Endothelial cell of umbilical vein (primary cell): ENCODE measurements at regions not wholly inside any gene's neighbourhood (a gene's known extent, or its start where the extent isn't known, plus 50 kb on each side); places are given as distances from the start of the nearest gene placed in this dataset.
"Not testable (repeated sequence)": the region's sequence is repeated elsewhere in the genome, so short reads cannot be mapped to it uniquely, and the experiment has no call there.

ENCODE experiments used
- BruUV-seq: library from RNA; stranded (reverse); fragments of 400-500 nt; replicated peaks from 2 replicates; lab custom pipeline; 2021; lab: Mats Ljungman, UMichigan
- CTCF ChIA-PET: fragments of 300-600, 350-600 bp; sonication (Branson Sonifier 250); formaldehyde crosslinking; loops from one replicate; lab custom pipeline; 2021; ENCODE audit warnings: antibody characterized with exemption, inconsistent platforms; lab: Charles Lee
- POLR2A ChIA-PET: fragments of 300-600, 350-600 bp; sonication (Branson Sonifier 250); formaldehyde crosslinking; loops from one replicate; lab custom pipeline; 2021; ENCODE audit warnings: antibody characterized with exemption, inconsistent platforms; lab: Charles Lee
- DNase-seq: peaks from one replicate; pipeline ENCODE4 v3.0.0-alpha.2; 2011; ENCODE audit warnings: low read depth, low spot score
- FAIRE-seq: peaks from 2 replicates; lab custom pipeline; 2011; peaks lifted over from hg19 to GRCh38; lab: Jason Lieb, UNC
- H2AFZ ChIP-seq: 2 replicates; pipeline ENCODE4 v1.6.0; 2012; ENCODE audit warnings: low read depth, low read length, control low read depth, inconsistent platforms
- H3K27ac ChIP-seq: 2 replicates; pipeline ENCODE4 v1.5.1; 2011; ENCODE audit warnings: low read depth, mild to moderate bottlenecking, control low read depth, low read length, moderate library complexity; ENCODE audit not compliant: insufficient read depth
- H3K27me3 ChIP-seq, 2 experiments: 2 replicates each; pipeline versions ENCODE4 v1.6.0 to v1.6.1; 2011; ENCODE audit warnings: low read length in 2 of 2, mixed read lengths in 1 of 2; ENCODE audit not compliant: control insufficient read depth in 2 of 2, insufficient read depth in 2 of 2
- H3K36me3 ChIP-seq, 2 experiments: 2 replicates in 1 of 2; 3 replicates in 1 of 2; pipeline ENCODE4 v1.5.1; 2011; ENCODE audit warnings: low read length in 2 of 2, mild to moderate bottlenecking in 1 of 2, moderate library complexity in 1 of 2; ENCODE audit not compliant: control insufficient read depth in 2 of 2, insufficient read depth in 2 of 2; ENCODE audit errors: extremely low read depth in 1 of 2
- H3K4me1 ChIP-seq: 3 replicates; pipeline ENCODE4 v1.5.1; 2011; ENCODE audit warnings: mild to moderate bottlenecking, low read length; ENCODE audit not compliant: control insufficient read depth, insufficient read depth; ENCODE audit errors: extremely low read depth
- H3K4me2 ChIP-seq: 2 replicates; pipeline ENCODE4 v1.6.1; 2011; ENCODE audit warnings: low read length, control low read depth, mixed read lengths; ENCODE audit not compliant: insufficient read depth
- H3K4me3 ChIP-seq, 3 experiments: fragments of 200-600 bp in 1 of 3; sonication (generic), shearing (Covaris generic) in 1 of 3; replicated peaks in 1 of 3; 2 replicates each; pipeline ENCODE4 v1.5.1; 2011 to 2016; ENCODE audit warnings: control low read depth in 3 of 3, low read length in 3 of 3, mild to moderate bottlenecking in 2 of 3, inconsistent platforms in 1 of 3, low read depth in 1 of 3, moderate library complexity in 1 of 3; ENCODE audit not compliant: insufficient read depth in 1 of 3
- H3K79me2 ChIP-seq: 2 replicates; pipeline ENCODE4 v1.6.0; 2012; ENCODE audit warnings: low read length, inconsistent platforms; ENCODE audit not compliant: control insufficient read depth, insufficient read depth
- H3K9ac ChIP-seq: replicated peaks from 2 replicates; pipeline ENCODE3; 2011; ENCODE audit warnings: low read length, control low read depth; ENCODE audit not compliant: insufficient read depth; ENCODE audit errors: extremely low read depth
- H3K9me1 ChIP-seq: replicated peaks from 3 replicates; pipeline ENCODE4 v1.6.0; 2011; ENCODE audit warnings: mild to moderate bottlenecking, low read length; ENCODE audit not compliant: control insufficient read depth, insufficient read depth; ENCODE audit errors: extremely low read depth
- H3K9me3 ChIP-seq: replicated peaks from 2 replicates; pipeline ENCODE4 v1.5.1; 2012; ENCODE audit warnings: low read length, inconsistent platforms; ENCODE audit not compliant: control insufficient read depth, insufficient read depth
- H4K20me1 ChIP-seq: replicated peaks from 2 replicates; pipeline ENCODE3; 2011; ENCODE audit warnings: mild to moderate bottlenecking, low read length; ENCODE audit not compliant: control insufficient read depth, insufficient read depth; ENCODE audit errors: extremely low read depth
- EZH2 ChIP-seq: IDR thresholded peaks from 2 replicates; pipeline ENCODE4 v1.6.1; 2012; ENCODE audit warnings: borderline replicate concordance, low read depth, mild to moderate bottlenecking, moderate library complexity, low read length, inconsistent platforms; ENCODE audit not compliant: severe bottlenecking
- FOS ChIP-seq: IDR thresholded peaks from 2 replicates; pipeline ENCODE4 v1.6.1; 2011; ENCODE audit warnings: mild to moderate bottlenecking, low read length, moderate library complexity, borderline replicate concordance; ENCODE audit not compliant: insufficient read depth
- GATA2 ChIP-seq: IDR thresholded peaks from 2 replicates; pipeline ENCODE4 v1.7.0; 2011; ENCODE audit warnings: low read depth, mild to moderate bottlenecking, moderate library complexity, mixed read lengths, low read length; ENCODE audit not compliant: insufficient read length, insufficient read depth
- JUN ChIP-seq: IDR thresholded peaks from 2 replicates; pipeline ENCODE4 v1.6.1; 2011; ENCODE audit warnings: borderline replicate concordance, low read depth; ENCODE audit not compliant: insufficient read length, insufficient read depth
- MYC ChIP-seq: IDR thresholded peaks from one replicate; pipeline ENCODE4 v1.6.1; 2011; ENCODE audit warnings: mild to moderate bottlenecking, low read depth, low read length
- POLR2A ChIP-seq: IDR thresholded peaks from 2 replicates; pipeline ENCODE4 v1.6.1; 2012; ENCODE audit warnings: low read depth, mild to moderate bottlenecking, control low read depth, low read length
- POLR2AphosphoS5 ChIP-seq: IDR thresholded peaks from 2 replicates; pipeline ENCODE4 v1.6.1; 2012; ENCODE audit warnings: low read depth, mild to moderate bottlenecking, control low read depth, low read length, moderate library complexity; ENCODE audit not compliant: insufficient read depth
- dilution Hi-C: fragments of 300-500 bp; cut with MboI; formaldehyde crosslinking; loops from one replicate; pipeline ENCODE4 v1.15.0; 2019; ENCODE audit warnings: low sequenced_read_pairs; ENCODE audit not compliant: extremely low pct_ligation_motif_present
- intact Hi-C: fragments of 100-400 bp; cut with micrococcal nuclease; formaldehyde crosslinking; loops from one replicate; pipeline ENCODE4 v1.10.0; 2022
- TF ChIP-seq, protein P1 (sequence below): IDR thresholded peaks from 2 replicates; pipeline ENCODE4 v1.6.1; 2011; ENCODE audit not compliant: insufficient read depth, insufficient read length
- TF ChIP-seq, protein P2 (sequence below), 2 donors: IDR thresholded peaks; 1 replicate in 1 of 2; 2 replicates in 1 of 2; pipeline ENCODE4 v1.5.1; 2011; ENCODE audit warnings: low read length in 2 of 2, mild to moderate bottlenecking in 2 of 2, moderate library complexity in 2 of 2, control low read depth in 1 of 2, inconsistent platforms in 1 of 2, low read depth in 1 of 2; ENCODE audit not compliant: insufficient read depth in 1 of 2; ENCODE audit errors: extremely low read depth in 1 of 2

DNA sequence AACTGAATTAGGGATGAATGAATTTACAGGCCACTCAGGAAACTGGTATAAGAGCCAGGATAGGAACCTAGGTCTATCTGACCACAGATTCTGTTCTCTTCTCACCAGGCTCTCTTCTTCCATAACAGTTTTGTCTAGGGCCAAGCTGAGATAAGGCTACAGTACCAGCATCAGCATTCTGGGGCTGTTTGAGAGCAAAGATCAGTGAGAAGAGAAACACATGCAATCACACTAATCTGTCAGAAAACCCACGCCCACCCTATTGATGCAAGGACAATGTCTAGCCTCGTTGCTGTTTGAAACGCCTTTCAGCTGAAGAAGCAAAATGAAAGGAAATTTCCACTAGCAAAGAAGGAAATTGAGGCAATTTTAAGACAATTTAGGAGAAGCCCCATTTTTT, 137.7 kb downstream of the LCA5 start:
- Histone ChIP-seq H3K36me3 (no peaks in the 10 kb centered on the region), H3K79me2 (no peaks in the 10 kb centered on the region), H3K9ac (no peak overlapping the region), H4K20me1 (no peaks in the 10 kb centered on the region), H3K4me1 (no peaks in the 10 kb centered on the region), H3K27ac (no peak overlapping the region), H2AFZ (no peak overlapping the region), H3K4me3 (no peak overlapping the region), H3K9me3 (no peaks in the 10 kb centered on the region), H3K4me2 (no peak overlapping the region), H3K27me3 (no peaks in the 10 kb centered on the region), H3K9me1 (no peaks in the 10 kb centered on the region)
- intact Hi-C loops (no loop called here), dilution Hi-C loops (no loop called here)
- TF ChIP-seq EZH2 (no peak), JUN (no peak), MYC (no peak), POLR2A (no peak), FOS (no peak), GATA2 (no peak), POLR2AphosphoS5 (no peak)
- TF ChIP-seq, protein P1, sequence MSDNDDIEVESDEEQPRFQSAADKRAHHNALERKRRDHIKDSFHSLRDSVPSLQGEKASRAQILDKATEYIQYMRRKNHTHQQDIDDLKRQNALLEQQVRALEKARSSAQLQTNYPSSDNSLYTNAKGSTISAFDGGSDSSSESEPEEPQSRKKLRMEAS, result no peak
- TF ChIP-seq, protein P2, sequence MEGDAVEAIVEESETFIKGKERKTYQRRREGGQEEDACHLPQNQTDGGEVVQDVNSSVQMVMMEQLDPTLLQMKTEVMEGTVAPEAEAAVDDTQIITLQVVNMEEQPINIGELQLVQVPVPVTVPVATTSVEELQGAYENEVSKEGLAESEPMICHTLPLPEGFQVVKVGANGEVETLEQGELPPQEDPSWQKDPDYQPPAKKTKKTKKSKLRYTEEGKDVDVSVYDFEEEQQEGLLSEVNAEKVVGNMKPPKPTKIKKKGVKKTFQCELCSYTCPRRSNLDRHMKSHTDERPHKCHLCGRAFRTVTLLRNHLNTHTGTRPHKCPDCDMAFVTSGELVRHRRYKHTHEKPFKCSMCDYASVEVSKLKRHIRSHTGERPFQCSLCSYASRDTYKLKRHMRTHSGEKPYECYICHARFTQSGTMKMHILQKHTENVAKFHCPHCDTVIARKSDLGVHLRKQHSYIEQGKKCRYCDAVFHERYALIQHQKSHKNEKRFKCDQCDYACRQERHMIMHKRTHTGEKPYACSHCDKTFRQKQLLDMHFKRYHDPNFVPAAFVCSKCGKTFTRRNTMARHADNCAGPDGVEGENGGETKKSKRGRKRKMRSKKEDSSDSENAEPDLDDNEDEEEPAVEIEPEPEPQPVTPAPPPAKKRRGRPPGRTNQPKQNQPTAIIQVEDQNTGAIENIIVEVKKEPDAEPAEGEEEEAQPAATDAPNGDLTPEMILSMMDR (IDR thresholded peaks at IDR 0.05; ENCODE audit: extremely low read depth in 1 of 2, insufficient read depth in 1 of 2, low read depth in 1 of 2, low read length in 2 of 2), result no peak
- ChIA-PET CTCF (no interaction called here), POLR2A (no interaction called here)
- no peak for FAIRE-seq
- BruUV-seq, result no TSS peak
- no peak for DNase-seq

DNA sequence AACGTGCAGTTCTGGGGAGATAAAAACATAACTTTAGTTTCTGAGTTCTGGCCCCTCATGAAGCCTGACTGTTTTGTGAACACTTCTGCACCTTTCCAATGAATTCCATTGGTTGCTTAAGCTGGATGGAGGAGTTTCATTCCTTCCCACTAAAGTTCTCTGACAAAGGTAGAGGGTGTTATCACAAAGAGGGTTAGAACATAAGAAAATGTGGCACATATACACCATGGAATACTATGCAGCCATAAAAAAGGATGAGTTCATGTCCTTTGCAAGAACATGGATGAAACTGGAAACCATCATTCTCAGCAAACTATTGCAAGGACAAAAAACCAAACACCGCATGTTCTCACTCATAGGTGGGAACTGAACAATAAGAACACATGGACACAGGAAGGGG, 138.6 kb downstream of the LCA5 start:
- FAIRE-seq, dilution Hi-C loops: not testable (repeated sequence)

More for the DNA sequence above, 138.6 kb downstream of the LCA5 start:
- H3K9me3 ChIP-seq, H3K36me3 ChIP-seq, H2AFZ ChIP-seq, POLR2A ChIA-PET, DNase-seq, H3K9me1 ChIP-seq, CTCF ChIA-PET, H3K27ac ChIP-seq, intact Hi-C loops, H3K4me3 ChIP-seq, H3K27me3 ChIP-seq, H3K4me2 ChIP-seq, H4K20me1 ChIP-seq, H3K9ac ChIP-seq, H3K4me1 ChIP-seq, H3K79me2 ChIP-seq, BruUV-seq: not testable (repeated sequence)
